ENCODE measurements at regions not wholly inside any gene's neighbourhood (a gene's known extent, or its start where the extent isn't known, plus 50 kb on each side); places are given as distances from the start of the nearest gene placed in this dataset.

GRCh38 chr20:6483727-6484126 is 283.8 kb upstream of the BMP2 start:
- H3K27ac ChIP-seq (ENCODE audit: extremely low read depth, low read depth, low read length): no peak overlapping the region
- H3K36me3 ChIP-seq (ENCODE audit: control insufficient read depth in 2 of 2, insufficient read depth in 1 of 2, low read length in 2 of 2): no peaks in the 10 kb centered on the region
- no peak for TF ChIP-seq ZNF544 (tag by site-specific recombination; IDR thresholded peaks at IDR 0.05)
- TF ChIP-seq ZNF175 (tag by site-specific recombination; IDR thresholded peaks at IDR 0.05): no peak
- TF ChIP-seq IKZF3 (tag by site-specific recombination; IDR thresholded peaks at IDR 0.05): no peak
- TF ChIP-seq ZNF248 (tag by site-specific recombination; IDR thresholded peaks at IDR 0.05): no peak
- no peak for TF ChIP-seq ZNF335 (tag by site-specific recombination; conservative IDR thresholded peaks at IDR 0.05)
- no peak for TF ChIP-seq ZNF350 (tag by site-specific recombination; IDR thresholded peaks at IDR 0.05)
- TF ChIP-seq ZNF768 (tag by site-specific recombination; IDR thresholded peaks at IDR 0.05): no peak
- TF ChIP-seq ZFP3 (tag by site-specific recombination; IDR thresholded peaks at IDR 0.05; ENCODE audit: low read depth): no peak
- no peak for TF ChIP-seq ZBTB6 (tag by site-specific recombination; IDR thresholded peaks at IDR 0.05)
- TF ChIP-seq ZNF654 (tag by site-specific recombination; IDR thresholded peaks at IDR 0.05; ENCODE audit: low read depth): no peak
- TF ChIP-seq ZNF571 (tag by site-specific recombination; IDR thresholded peaks at IDR 0.05): no peak
- TF ChIP-seq ZNF157 (tag by site-specific recombination; IDR thresholded peaks at IDR 0.05): no peak
- no peak for TF ChIP-seq ZNF23 (tag by site-specific recombination; IDR thresholded peaks at IDR 0.05; ENCODE audit: borderline replicate concordance)
- no peak for TF ChIP-seq SCRT2 (tag by site-specific recombination; IDR thresholded peaks at IDR 0.05)
- TF ChIP-seq KLF8 (tag by site-specific recombination; IDR thresholded peaks at IDR 0.05): no peak
- TF ChIP-seq ZNF362 (tag by site-specific recombination; IDR thresholded peaks at IDR 0.05): no peak
- no peak for TF ChIP-seq ZBTB8A (tag by site-specific recombination; IDR thresholded peaks at IDR 0.05)
- no peak for TF ChIP-seq ZSCAN23 (tag by site-specific recombination; IDR thresholded peaks at IDR 0.05)
- ChIA-PET CTCF (no interaction called here), POLR2A (no interaction called here)
- H3K9me3 ChIP-seq (ENCODE audit: control insufficient read depth, insufficient read depth, low read depth, low read length): no peaks in the 10 kb centered on the region
- no peak overlapping the region for H3K4me3 ChIP-seq (ENCODE audit: low read depth, low read length)
- peaks cover 2% of the 10 kb centered on the region; the same call in 1 of the 2 replicates for H3K4me1 ChIP-seq (ENCODE audit: control insufficient read depth, insufficient read depth, low read length)

- no peaks in the 10 kb centered on the region for H3K9me3 ChIP-seq (ENCODE audit: control insufficient read depth, insufficient read depth, low read depth, low read length)
- peaks cover 2% of the 10 kb centered on the region; the same call in 1 of the 2 replicates for H3K4me1 ChIP-seq (ENCODE audit: control insufficient read depth, insufficient read depth, low read length)
- ChIA-PET POLR2A (interaction anchor here (0.7 kb wide), 1 partner anchor 29 kb away, joined by 5 read pairs; no protein-coding TSS in a partner anchor), CTCF (interaction anchor here (0.7 kb wide), 2 partner anchors 323 to 337 kb away, joined by 5 to 6 read pairs; no protein-coding TSS in a partner anchor)
- H3K27ac ChIP-seq (ENCODE audit: extremely low read depth, low read depth, low read length): no peak overlapping the region
- H3K4me3 ChIP-seq (ENCODE audit: low read depth, low read length): no peak overlapping the region
- no peaks in the 10 kb centered on the region for H3K36me3 ChIP-seq (ENCODE audit: control insufficient read depth in 2 of 2, insufficient read depth in 1 of 2, low read length in 2 of 2)
- no peak for TF ChIP-seq OVOL3 (tag by site-specific recombination; IDR thresholded peaks at IDR 0.05)
- no peak for TF ChIP-seq YY2 (tag by site-specific recombination; IDR thresholded peaks at IDR 0.05)
- no peak for TF ChIP-seq ZNF610 (tag by site-specific recombination; IDR thresholded peaks at IDR 0.05; ENCODE audit: borderline replicate concordance)
- TF ChIP-seq ZNF132 (tag by site-specific recombination; IDR thresholded peaks at IDR 0.05; ENCODE audit: borderline replicate concordance): no peak
- TF ChIP-seq ZBTB1 (tag by site-specific recombination; IDR thresholded peaks at IDR 0.05): no peak
- no peak for TF ChIP-seq YY1 (tag by site-specific recombination; IDR thresholded peaks at IDR 0.05)
- TF ChIP-seq ZNF776 (tag by site-specific recombination; IDR thresholded peaks at IDR 0.05; ENCODE audit: borderline replicate concordance): no peak
- no peak for TF ChIP-seq ZSCAN18 (tag by site-specific recombination; IDR thresholded peaks at IDR 0.05)
- TF ChIP-seq ZBTB6 (tag by site-specific recombination; IDR thresholded peaks at IDR 0.05): no peak
- no peak for TF ChIP-seq ZNF140 (tag by site-specific recombination; IDR thresholded peaks at IDR 0.05)
- no peak for TF ChIP-seq ZNF341 (tag by site-specific recombination; IDR thresholded peaks at IDR 0.05; ENCODE audit: low read depth)
- TF ChIP-seq ZNF133 (tag by site-specific recombination; IDR thresholded peaks at IDR 0.05): no peak
- no peak for TF ChIP-seq ZBTB48 (tag by site-specific recombination; IDR thresholded peaks at IDR 0.05)
- no peak for TF ChIP-seq ELK4 (IDR thresholded peaks at IDR 0.05; ENCODE audit: borderline replicate concordance, low read depth, low read length)
- TF ChIP-seq ZNF223 (tag by site-specific recombination; IDR thresholded peaks at IDR 0.05): no peak
- no peak for TF ChIP-seq HOXC10 (CRISPR knock-in tag; IDR thresholded peaks at IDR 0.05)
Measured at GRCh38 chr20:6482486-6482885, 285.0 kb upstream of the BMP2 start.
